Islet of Langerhans (tissue), 1 donor: ENCODE measurements at regions not wholly inside any gene's neighbourhood (a gene's known extent, or its start where the extent isn't known, plus 50 kb on each side); places are given as distances from the start of the nearest gene placed in this dataset.
"Not testable (repeated sequence)": the region's sequence is repeated elsewhere in the genome, so short reads cannot be mapped to it uniquely, and the experiment has no call there.

Experiments
- FAIRE-seq: peaks from one replicate; lab custom pipeline; 2011; peaks lifted over from hg19 to GRCh38; lab: Jason Lieb, UNC

DNA sequence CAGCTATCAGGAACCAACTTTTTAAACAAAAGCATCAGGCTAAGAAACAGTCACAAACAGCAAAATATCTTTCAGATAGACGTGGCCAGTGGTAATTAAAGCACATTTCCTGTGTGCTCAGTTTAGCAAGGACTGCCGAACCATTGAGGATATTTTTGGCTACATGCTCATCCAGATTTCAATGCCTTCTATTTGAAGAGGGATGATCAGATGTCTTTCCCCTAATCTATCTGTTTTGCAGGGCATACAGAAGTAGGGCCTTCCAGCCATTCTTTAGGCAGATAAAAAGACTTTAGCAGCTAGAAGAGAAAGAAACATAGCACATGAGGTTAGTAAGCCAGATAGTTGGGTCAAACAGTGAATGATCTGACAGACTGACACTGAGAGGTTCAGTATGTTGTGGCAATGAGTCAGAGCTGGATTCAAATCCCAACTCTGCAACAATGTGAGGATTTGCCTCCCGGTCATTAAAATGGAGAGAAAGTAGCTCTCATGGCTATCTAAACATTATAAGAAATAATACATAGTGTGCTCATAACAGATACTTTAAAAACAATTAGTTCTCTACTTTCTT, 100.0 kb upstream of the PRKG2 start:
- FAIRE-seq = no peak

DNA sequence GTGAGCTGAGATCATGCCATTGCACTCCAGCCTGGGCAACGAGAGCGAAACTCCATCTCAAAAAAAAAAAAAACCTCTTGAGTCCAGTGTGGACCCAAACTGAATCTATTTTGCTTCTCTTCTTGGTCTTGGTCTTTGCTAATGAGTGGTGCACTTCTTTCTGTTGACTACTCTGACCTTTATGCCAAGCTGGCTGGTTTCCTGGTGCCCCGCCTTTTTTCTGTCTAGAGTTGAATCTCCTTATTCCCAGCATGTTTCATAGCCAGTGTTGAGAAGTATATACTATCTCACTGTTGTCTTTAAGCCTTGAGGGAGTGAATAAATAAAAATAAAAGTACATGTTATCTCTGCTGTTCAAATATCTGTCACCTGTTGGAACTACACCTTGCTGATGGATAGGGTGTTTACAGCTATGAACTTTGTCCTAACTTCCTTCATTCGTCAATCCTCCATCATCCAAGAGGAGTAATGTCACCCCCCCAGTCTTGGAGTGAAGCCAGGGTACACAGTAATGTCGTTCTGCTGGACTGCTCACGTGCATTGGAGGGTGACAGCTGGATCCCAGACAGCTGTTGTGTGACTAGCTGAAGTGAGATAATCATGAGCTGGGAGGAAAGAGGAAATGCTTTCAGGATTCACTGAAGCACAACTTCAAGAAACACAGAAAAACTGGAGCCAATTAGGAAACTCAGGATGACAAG, 99.3 kb upstream of the PRKG2 start:
- FAIRE-seq = peak; percentile 96

DNA sequence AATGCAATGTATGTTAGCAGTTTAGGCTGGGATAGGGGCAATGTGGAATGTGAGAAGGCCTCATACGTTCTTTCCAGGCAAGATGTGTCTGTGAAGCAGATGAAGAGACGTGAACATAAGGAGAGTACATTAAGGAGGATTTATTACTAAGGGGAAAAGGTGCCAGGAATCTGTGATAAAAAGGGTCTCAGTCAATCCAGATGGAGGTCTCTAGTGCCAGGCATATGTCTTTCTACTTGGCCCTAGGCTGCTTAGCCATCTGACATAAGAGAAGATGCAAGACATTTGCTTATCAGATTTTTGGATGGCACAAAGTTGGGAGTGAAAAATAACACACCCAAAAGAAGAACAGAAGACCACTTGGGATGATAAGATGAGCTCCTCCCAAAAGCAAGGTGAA, 93.0 kb upstream of the PRKG2 start:
- no peak for FAIRE-seq

DNA sequence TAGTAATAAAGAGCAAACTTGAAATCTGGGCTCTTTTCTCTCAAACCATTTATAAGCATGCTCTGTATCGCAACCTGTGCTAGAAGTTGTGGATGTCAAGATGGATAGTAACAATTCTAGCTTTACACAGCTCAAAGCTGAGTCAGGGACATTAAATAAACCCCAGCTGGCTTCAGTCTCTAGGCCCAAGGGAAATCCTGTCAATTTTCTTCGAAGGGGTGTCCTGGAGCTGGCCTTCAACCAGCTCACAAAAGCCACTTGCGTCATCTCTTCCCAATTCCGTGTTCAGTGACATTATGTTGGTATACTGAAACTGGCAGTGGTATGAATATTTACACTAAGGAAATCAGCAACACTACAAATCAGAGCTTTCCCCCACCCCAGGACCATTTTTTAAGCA, 89.8 kb upstream of the PRKG2 start:
- FAIRE-seq = no peak

DNA sequence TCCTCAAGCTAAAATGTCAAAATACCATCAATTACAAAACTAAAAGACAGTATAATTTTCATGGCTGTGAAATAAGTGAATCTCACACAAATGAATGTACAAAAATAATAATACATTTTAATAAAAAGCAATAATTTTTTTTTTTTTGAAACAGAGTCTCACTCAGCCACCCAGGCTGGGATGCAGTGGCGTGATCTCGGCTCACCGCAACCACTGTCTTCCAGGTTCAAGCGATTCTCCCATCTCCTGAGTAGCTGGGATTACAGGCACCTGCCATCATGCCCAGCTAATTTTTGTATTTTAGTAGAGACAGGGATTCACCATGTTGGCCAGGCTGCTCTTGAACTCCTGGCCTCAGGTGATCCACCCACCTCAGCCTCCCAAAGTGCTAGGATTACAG, 85.3 kb upstream of the PRKG2 start:
- FAIRE-seq = not testable (repeated sequence)

DNA sequence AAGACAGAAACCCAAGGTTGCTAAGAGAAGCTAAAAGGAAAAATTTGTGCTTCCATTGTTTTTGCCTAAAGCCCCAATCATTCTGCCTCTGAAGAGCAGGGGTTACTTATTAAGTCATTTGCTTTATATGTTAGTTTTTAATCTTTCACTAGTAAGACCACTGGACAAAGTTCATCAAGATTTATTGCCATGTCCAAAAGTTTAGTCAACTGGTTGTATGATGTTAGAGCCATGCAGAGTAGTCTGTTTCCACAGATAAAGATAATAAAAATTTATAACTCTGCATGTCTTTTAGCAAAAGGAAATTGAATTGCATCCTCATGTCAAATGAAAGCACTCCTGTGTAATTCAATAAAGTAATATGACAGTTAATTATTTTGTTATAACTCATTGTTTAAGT, 75.8 kb upstream of the PRKG2 start:
- no peak for FAIRE-seq

DNA sequence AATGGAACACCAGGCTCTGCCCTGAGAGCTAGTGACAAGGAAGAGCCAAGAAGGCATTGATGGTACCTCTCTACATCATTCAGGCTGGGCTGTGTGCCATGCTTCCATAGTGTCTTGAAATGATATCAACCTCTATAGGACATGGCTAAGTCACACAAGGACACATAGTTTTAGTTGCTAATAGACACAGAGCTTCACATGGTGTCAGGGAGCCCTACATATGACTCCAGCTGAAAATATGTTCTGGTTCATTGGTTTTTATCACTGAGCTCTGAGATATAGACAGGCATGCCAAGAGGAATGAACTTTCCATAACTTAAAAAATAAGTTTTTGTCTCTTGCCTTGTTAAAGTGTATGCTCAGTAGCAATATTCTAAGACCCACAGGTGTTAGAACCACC, 72.1 kb upstream of the PRKG2 start:
- FAIRE-seq = no peak

DNA sequence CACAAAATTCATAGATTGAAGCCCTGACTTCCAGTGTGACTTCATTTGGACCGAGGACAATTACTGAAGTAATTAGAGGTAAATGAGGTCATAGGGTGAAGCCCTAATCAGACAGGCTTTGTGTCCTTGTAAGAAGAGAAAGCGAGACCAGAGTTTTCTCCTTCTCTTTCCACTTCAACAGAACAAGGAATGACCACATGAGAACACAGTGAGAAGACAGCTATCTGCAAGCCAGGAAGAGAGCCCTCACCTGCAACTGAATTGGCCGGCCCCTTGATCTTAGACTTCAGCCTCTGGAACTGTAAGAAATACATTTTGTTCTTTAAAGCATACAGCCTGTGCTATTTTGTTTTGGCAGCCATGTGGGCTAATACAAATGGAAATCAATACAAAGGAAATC, 67.1 kb upstream of the PRKG2 start:
- FAIRE-seq = no peak

DNA sequence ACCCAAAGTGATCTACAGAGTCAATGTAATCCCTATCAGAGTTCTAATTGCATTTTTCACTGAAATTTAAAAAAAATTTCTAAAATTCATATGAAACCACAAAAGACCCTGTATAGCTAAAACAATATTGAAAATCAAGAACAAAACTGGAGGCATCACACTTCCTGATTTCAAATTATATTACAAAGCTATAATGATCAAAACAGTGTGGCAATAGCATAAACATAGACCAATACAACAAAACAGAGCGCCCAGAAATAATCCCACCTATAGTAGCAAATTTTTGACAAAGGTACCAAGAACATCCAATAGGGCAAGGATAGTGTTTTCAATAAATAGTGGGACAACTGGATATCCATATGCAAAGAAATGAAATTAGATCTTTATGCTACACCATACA, 59.4 kb upstream of the PRKG2 start:
- no peak for FAIRE-seq

DNA sequence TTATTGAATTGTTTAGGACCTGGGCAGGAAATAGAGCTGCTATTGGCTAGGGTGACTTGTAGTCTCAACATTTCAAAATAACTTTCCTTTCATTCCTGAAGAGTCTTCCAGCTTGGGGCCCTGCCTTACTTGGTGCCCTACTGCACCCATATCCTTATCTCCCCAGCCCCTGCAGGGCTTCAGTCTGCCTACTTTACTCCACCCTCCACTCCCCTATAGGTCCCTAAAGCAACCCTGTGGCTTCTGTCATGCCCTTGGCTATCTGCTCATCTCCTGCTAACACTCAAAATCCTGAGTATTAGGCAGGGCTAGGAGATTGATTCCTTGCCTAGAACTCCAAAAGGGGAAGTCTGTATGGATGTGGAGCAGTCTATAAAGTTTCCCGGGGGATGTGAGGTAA, 57.6 kb upstream of the PRKG2 start:
- FAIRE-seq = no peak
